Lung (tissue), 11 donors: ENCODE measurements at regions not wholly inside any gene's neighbourhood (a gene's known extent, or its start where the extent isn't known, plus 50 kb on each side); places are given as distances from the start of the nearest gene placed in this dataset.

Source experiments
- ATAC-seq: fragments of 200-7000 bp; cut with Tn5 transposase; one replicate; pipeline ENCODE4 v1.9.1; 2020; ENCODE audit warnings: moderate number of reproducible peaks; ENCODE audit not compliant: insufficient read depth, low FRiP score
- DNase-seq, 3 donors: peaks; one replicate each; pipeline ENCODE4 v3.0.0-alpha.2; 2013 to 2017
- H3K27ac ChIP-seq, 2 donors: one replicate each; pipeline ENCODE4 v1.5.1; 2013; ENCODE audit warnings: mild to moderate bottlenecking in 2 of 2, moderate library complexity in 2 of 2, control low read depth in 1 of 2, inconsistent platforms in 1 of 2, low read depth in 1 of 2, low read length in 1 of 2
- H3K27me3 ChIP-seq, 3 donors: one replicate each; pipeline ENCODE4 v1.5.1; 2013; ENCODE audit warnings: low read length in 2 of 3; ENCODE audit not compliant: control insufficient read depth in 3 of 3, insufficient read depth in 3 of 3
- H3K36me3 ChIP-seq, 4 donors: one replicate each; pipeline ENCODE4 v1.5.1; 2013; ENCODE audit warnings: low read length in 4 of 4, mild to moderate bottlenecking in 1 of 4, moderate library complexity in 1 of 4; ENCODE audit not compliant: control insufficient read depth in 4 of 4, insufficient read depth in 4 of 4
- H3K4me1 ChIP-seq, 5 donors: one replicate each; pipeline ENCODE4 v1.5.1; 2013; ENCODE audit warnings: low read length in 5 of 5, mild to moderate bottlenecking in 2 of 5, moderate library complexity in 1 of 5; ENCODE audit not compliant: control insufficient read depth in 5 of 5, insufficient read depth in 5 of 5
- H3K4me3 ChIP-seq: one replicate; pipeline ENCODE4 v1.5.1; 2013; ENCODE audit warnings: mild to moderate bottlenecking, control low read depth, moderate library complexity
- H3K9ac ChIP-seq, 2 donors: one replicate each; pipeline ENCODE4 v1.5.1; 2013; ENCODE audit warnings: low read length in 2 of 2, control low read depth in 1 of 2; ENCODE audit not compliant: insufficient read depth in 1 of 2
- H3K9me3 ChIP-seq, 4 donors: one replicate each; pipeline ENCODE4 v1.5.1; 2013; ENCODE audit warnings: low read length in 3 of 4, mild to moderate bottlenecking in 1 of 4, moderate library complexity in 1 of 4; ENCODE audit not compliant: control insufficient read depth in 4 of 4, insufficient read depth in 3 of 4
- WGBS, 2 donors: extraction: QIAGEN DNeasy Blood & Tissue Kit; methylation state at CpG; one replicate each; pipeline ENCODE4 v1.1.7; 2013; 5-methylcytosine and 5-hydroxymethylcytosine counted together
- TF ChIP-seq, protein P1 (sequence below): IDR thresholded peaks from 2 replicates; pipeline ENCODE4 v1.5.1; 2012; ENCODE audit warnings: mild to moderate bottlenecking; ENCODE audit errors: control extremely low read depth, extremely low read depth
- donor health status: control.
- donor health status: control.
- donor health status: Bipolar disorder and iron deficiency.
- donor health status: healthy.
- donor health status: DM: yes; HTN: yes; CAD: no.

- H3K27ac ChIP-seq = no peak overlapping the region
- peaks cover 0 to 9% (median 0%) of the 10 kb centered on the region in 5 donors for H3K4me1 ChIP-seq
- WGBS, 2 donors = 89 to 94% methylated on average over 3 of the region's 3 CpGs
- H3K9ac ChIP-seq = no peak overlapping the region
- H3K4me3 ChIP-seq = no peak overlapping the region
- H3K9me3 ChIP-seq = peaks cover 0 to 8% (median 3%) of the 10 kb centered on the region in 4 donors
- H3K36me3 ChIP-seq = no peaks in the 10 kb centered on the region
- ATAC-seq (no peak), DNase-seq (no peak)
- H3K27me3 ChIP-seq = peaks cover 0 to 5% (median 0%) of the 10 kb centered on the region in 3 donors
- TF ChIP-seq, protein P1, sequence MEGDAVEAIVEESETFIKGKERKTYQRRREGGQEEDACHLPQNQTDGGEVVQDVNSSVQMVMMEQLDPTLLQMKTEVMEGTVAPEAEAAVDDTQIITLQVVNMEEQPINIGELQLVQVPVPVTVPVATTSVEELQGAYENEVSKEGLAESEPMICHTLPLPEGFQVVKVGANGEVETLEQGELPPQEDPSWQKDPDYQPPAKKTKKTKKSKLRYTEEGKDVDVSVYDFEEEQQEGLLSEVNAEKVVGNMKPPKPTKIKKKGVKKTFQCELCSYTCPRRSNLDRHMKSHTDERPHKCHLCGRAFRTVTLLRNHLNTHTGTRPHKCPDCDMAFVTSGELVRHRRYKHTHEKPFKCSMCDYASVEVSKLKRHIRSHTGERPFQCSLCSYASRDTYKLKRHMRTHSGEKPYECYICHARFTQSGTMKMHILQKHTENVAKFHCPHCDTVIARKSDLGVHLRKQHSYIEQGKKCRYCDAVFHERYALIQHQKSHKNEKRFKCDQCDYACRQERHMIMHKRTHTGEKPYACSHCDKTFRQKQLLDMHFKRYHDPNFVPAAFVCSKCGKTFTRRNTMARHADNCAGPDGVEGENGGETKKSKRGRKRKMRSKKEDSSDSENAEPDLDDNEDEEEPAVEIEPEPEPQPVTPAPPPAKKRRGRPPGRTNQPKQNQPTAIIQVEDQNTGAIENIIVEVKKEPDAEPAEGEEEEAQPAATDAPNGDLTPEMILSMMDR = no peak
These were observed 144.7 kb downstream of the NDUFA10 start for GRCh38 chr2:239880396-239880795.

GRCh38 chr2:239879423-239880084 lies 145.6 kb downstream of the NDUFA10 start:
- ATAC-seq = no peak
- WGBS, 2 donors = 54 to 79% methylated on average over 11 of the region's 11 CpGs

GRCh38 chr2:239878686-239879085 lies 146.5 kb downstream of the NDUFA10 start:
- Histone ChIP-seq H3K9ac (no peak overlapping the region), H3K4me1 (peaks cover 0 to 9% (median 0%) of the 10 kb centered on the region in 5 donors), H3K36me3 (no peaks in the 10 kb centered on the region), H3K9me3 (peaks cover 0 to 2% (median 0%) of the 10 kb centered on the region in 4 donors), H3K4me3 (no peak overlapping the region), H3K27me3 (peaks cover 0 to 12% (median 0%) of the 10 kb centered on the region in 3 donors), H3K27ac (no peak overlapping the region)
- 96 to 97% methylated on average over 5 of the region's 5 CpGs for WGBS, 2 donors
- DNase-seq (no peak), ATAC-seq (no peak)
- TF ChIP-seq, protein P1 = no peak

More at GRCh38 chr2:239879423-239880084, 145.6 kb downstream of the NDUFA10 start:
- DNase-seq = no peak
- TF ChIP-seq, protein P1 = no peak
- Histone ChIP-seq H3K4me3 (no peak overlapping the region), H3K27me3 (peaks cover 0 to 9% (median 0%) of the 10 kb centered on the region in 3 donors), H3K9ac (no peak overlapping the region), H3K4me1 (peaks cover 0 to 9% (median 0%) of the 10 kb centered on the region in 5 donors), H3K27ac (no peak overlapping the region), H3K36me3 (no peaks in the 10 kb centered on the region), H3K9me3 (peaks cover 0 to 8% (median 1%) of the 10 kb centered on the region in 4 donors)
